BE2C (cell line): ENCODE measurements at regions not wholly inside any gene's neighbourhood (a gene's known extent, or its start where the extent isn't known, plus 50 kb on each side); places are given as distances from the start of the nearest gene placed in this dataset.

Source experiments
- DNase-seq: peaks from one replicate; pipeline ENCODE4 v3.0.0-alpha.2; 2020
- H3K27me3 ChIP-seq: fragments of 250-450 bp; sonication (Bioruptor Pico); 2 replicates; pipeline ENCODE4 v1.5.1; 2020; ENCODE audit warnings: mild to moderate bottlenecking
- H3K36me3 ChIP-seq: fragments of 250-450 bp; sonication (Bioruptor Pico); 2 replicates; pipeline ENCODE4 v1.5.1; 2020; ENCODE audit warnings: mild to moderate bottlenecking
- H3K4me1 ChIP-seq: fragments of 250-450 bp; sonication (Bioruptor Pico); 2 replicates; pipeline ENCODE4 v1.5.1; 2020
- H3K4me3 ChIP-seq: 2 replicates; pipeline ENCODE4 v1.5.1; 2011; ENCODE audit warnings: low read depth, low read length
- H3K9me3 ChIP-seq: fragments of 250-450 bp; sonication (Bioruptor Pico); 2 replicates; pipeline ENCODE4 v1.5.1; 2020
- TF ChIP-seq, protein P1 (sequence below): IDR thresholded peaks from 2 replicates; pipeline ENCODE4 v1.5.1; 2012; ENCODE audit warnings: mild to moderate bottlenecking, low read depth, low read length

DNA sequence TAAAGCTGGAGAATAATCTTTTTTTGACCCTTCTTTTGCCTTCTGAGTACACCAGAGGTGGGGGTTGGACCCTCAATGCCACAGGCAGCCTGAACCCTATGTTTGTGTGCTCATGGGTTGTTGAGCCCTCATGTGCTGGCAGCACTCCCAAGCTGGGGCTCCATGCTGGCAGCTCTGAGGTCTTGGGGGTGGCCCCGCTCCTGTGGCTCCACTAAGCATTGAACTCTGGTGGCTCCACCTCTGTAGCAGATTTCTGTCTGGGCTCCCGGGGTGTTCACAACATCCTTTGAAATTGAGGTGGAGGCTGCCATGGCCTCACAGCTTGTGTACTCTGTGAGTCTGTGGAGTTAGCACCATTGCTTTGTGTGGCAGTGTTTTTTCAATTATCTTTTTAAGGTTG is 557.4 kb upstream of the SEL1L start:
- H3K4me3 ChIP-seq: no peak overlapping the region
- H3K4me1 ChIP-seq: no peaks in the 10 kb centered on the region
- DNase-seq: no peak
- TF ChIP-seq, protein P1, sequence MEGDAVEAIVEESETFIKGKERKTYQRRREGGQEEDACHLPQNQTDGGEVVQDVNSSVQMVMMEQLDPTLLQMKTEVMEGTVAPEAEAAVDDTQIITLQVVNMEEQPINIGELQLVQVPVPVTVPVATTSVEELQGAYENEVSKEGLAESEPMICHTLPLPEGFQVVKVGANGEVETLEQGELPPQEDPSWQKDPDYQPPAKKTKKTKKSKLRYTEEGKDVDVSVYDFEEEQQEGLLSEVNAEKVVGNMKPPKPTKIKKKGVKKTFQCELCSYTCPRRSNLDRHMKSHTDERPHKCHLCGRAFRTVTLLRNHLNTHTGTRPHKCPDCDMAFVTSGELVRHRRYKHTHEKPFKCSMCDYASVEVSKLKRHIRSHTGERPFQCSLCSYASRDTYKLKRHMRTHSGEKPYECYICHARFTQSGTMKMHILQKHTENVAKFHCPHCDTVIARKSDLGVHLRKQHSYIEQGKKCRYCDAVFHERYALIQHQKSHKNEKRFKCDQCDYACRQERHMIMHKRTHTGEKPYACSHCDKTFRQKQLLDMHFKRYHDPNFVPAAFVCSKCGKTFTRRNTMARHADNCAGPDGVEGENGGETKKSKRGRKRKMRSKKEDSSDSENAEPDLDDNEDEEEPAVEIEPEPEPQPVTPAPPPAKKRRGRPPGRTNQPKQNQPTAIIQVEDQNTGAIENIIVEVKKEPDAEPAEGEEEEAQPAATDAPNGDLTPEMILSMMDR: no peak
- H3K9me3 ChIP-seq: no peaks in the 10 kb centered on the region
- no peaks in the 10 kb centered on the region for H3K27me3 ChIP-seq
- no peaks in the 10 kb centered on the region for H3K36me3 ChIP-seq

GRCh38 chr14:82094829-82095345 is 561.2 kb upstream of the SEL1L start:
- no peaks in the 10 kb centered on the region for H3K9me3 ChIP-seq
- H3K4me1 ChIP-seq: no peaks in the 10 kb centered on the region
- no peaks in the 10 kb centered on the region for H3K27me3 ChIP-seq
- H3K4me3 ChIP-seq: no peak overlapping the region
- no peaks in the 10 kb centered on the region for H3K36me3 ChIP-seq
- TF ChIP-seq, protein P1: no peak
- no peak for DNase-seq

- Histone ChIP-seq H3K9me3 (no peaks in the 10 kb centered on the region), H3K4me1 (no peaks in the 10 kb centered on the region), H3K27me3 (no peaks in the 10 kb centered on the region), H3K36me3 (no peaks in the 10 kb centered on the region), H3K4me3 (no peak overlapping the region)
- TF ChIP-seq, protein P1: no peak
- DNase-seq: no peak
Observed at GRCh38 chr14:82104013-82104412, 570.4 kb upstream of the SEL1L start.

GRCh38 chr14:82112210-82112839 is 578.7 kb upstream of the SEL1L start:
- Histone ChIP-seq H3K4me3 (no peak overlapping the region), H3K4me1 (no peaks in the 10 kb centered on the region), H3K9me3 (no peaks in the 10 kb centered on the region), H3K36me3 (no peaks in the 10 kb centered on the region), H3K27me3 (no peaks in the 10 kb centered on the region)
- DNase-seq: no peak
- TF ChIP-seq, protein P1: no peak

DNA sequence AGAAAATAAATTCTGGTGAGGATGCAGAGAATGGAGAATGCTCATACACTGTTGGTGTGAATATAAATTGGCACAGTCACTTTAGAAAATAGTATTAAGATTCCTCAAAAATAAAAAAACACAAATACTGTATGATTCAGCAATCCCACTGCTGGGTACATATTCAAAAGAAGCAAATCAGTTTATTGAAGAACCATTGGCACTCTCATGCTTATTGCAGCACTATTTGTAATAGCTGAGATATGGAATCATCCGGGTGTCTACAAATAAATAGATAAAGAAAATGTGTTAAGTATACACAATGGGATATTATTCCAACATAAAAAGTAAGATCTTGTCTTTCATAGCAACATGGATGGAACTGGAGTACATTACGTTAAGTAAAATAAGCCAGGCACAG is 579.4 kb upstream of the SEL1L start:
- TF ChIP-seq, protein P1: no peak
- H3K4me3 ChIP-seq: no peak overlapping the region
- no peak for DNase-seq
- no peaks in the 10 kb centered on the region for H3K36me3 ChIP-seq
- no peaks in the 10 kb centered on the region for H3K9me3 ChIP-seq
- no peaks in the 10 kb centered on the region for H3K4me1 ChIP-seq
- H3K27me3 ChIP-seq: no peaks in the 10 kb centered on the region

- no peaks in the 10 kb centered on the region for H3K9me3 ChIP-seq
Observed at GRCh38 chr14:82113710-82114109, 580.1 kb upstream of the SEL1L start.

More at GRCh38 chr14:82113710-82114109, 580.1 kb upstream of the SEL1L start:
- TF ChIP-seq, protein P1: no peak
- Histone ChIP-seq H3K27me3 (no peaks in the 10 kb centered on the region), H3K36me3 (no peaks in the 10 kb centered on the region), H3K4me1 (no peaks in the 10 kb centered on the region), H3K4me3 (no peak overlapping the region)
- no peak for DNase-seq
